Keratinocyte (primary cell): ENCODE measurements at regions not wholly inside any gene's neighbourhood (a gene's known extent, or its start where the extent isn't known, plus 50 kb on each side); places are given as distances from the start of the nearest gene placed in this dataset.

Source experiments
- DNase-seq: peaks from one replicate; pipeline ENCODE4 v3.0.0-alpha.2; 2011; ENCODE audit warnings: low read depth, missing footprints, low spot score
- FAIRE-seq: peaks from 2 replicates; lab custom pipeline; 2011; peaks lifted over from hg19 to GRCh38; lab: Jason Lieb, UNC
- H2AFZ ChIP-seq: 2 replicates; pipeline ENCODE4 v1.6.0; 2012; ENCODE audit warnings: low read length, control low read depth, inconsistent platforms; ENCODE audit not compliant: control insufficient read depth
- H3K27ac ChIP-seq: 2 replicates; pipeline ENCODE4 v1.5.1; 2011; ENCODE audit warnings: low read length; ENCODE audit not compliant: control insufficient read depth, insufficient read depth
- H3K27me3 ChIP-seq: 3 replicates; pipeline ENCODE4 v1.6.0; 2011; ENCODE audit warnings: low read length; ENCODE audit not compliant: control insufficient read depth, insufficient read depth; ENCODE audit errors: extremely low read depth
- H3K36me3 ChIP-seq, 2 experiments: 2 replicates in 1 of 2; 3 replicates in 1 of 2; pipeline ENCODE4 v1.5.1; 2011; ENCODE audit warnings: low read length in 2 of 2, mild to moderate bottlenecking in 1 of 2; ENCODE audit not compliant: control insufficient read depth in 2 of 2, insufficient read depth in 2 of 2; ENCODE audit errors: extremely low read depth in 1 of 2
- H3K4me1 ChIP-seq: 3 replicates; pipeline ENCODE4 v1.5.1; 2011; ENCODE audit warnings: low read length; ENCODE audit not compliant: control insufficient read depth, insufficient read depth; ENCODE audit errors: extremely low read depth
- H3K4me2 ChIP-seq: 3 replicates; pipeline ENCODE4 v1.6.0; 2011; ENCODE audit warnings: low read depth, low read length; ENCODE audit not compliant: control insufficient read depth, insufficient read depth; ENCODE audit errors: extremely low read depth
- H3K4me3 ChIP-seq, 3 experiments: fragments of 200-600 bp in 1 of 3; sonication (generic) in 1 of 3; 2 replicates in 2 of 3; 3 replicates in 1 of 3; pipeline ENCODE4 v1.5.1; 2011 to 2016; ENCODE audit warnings: low read length in 3 of 3, mild to moderate bottlenecking in 3 of 3, control low read depth in 2 of 3, inconsistent platforms in 1 of 3, low read depth in 1 of 3, mixed read lengths in 1 of 3, mixed run types in 1 of 3, moderate library complexity in 1 of 3; ENCODE audit not compliant: control insufficient read depth in 2 of 3, insufficient read depth in 2 of 3; ENCODE audit errors: extremely low read depth in 1 of 3
- H3K79me2 ChIP-seq: 2 replicates; pipeline ENCODE4 v1.6.0; 2012; ENCODE audit warnings: low read length; ENCODE audit not compliant: control insufficient read depth, insufficient read depth
- H3K9ac ChIP-seq: 3 replicates; pipeline ENCODE4 v1.6.0; 2011; ENCODE audit warnings: low read length; ENCODE audit not compliant: control insufficient read depth, insufficient read depth; ENCODE audit errors: extremely low read depth
- H3K9me1 ChIP-seq: 3 replicates; pipeline ENCODE4 v1.6.0; 2011; ENCODE audit warnings: low read length; ENCODE audit not compliant: control insufficient read depth, insufficient read depth; ENCODE audit errors: extremely low read depth
- H3K9me3 ChIP-seq: 2 replicates; pipeline ENCODE4 v1.5.1; 2012; ENCODE audit warnings: low read depth, low read length; ENCODE audit not compliant: control insufficient read depth
- H4K20me1 ChIP-seq: 3 replicates; pipeline ENCODE4 v1.6.0; 2011; ENCODE audit warnings: low read length; ENCODE audit not compliant: control insufficient read depth, insufficient read depth; ENCODE audit errors: extremely low read depth
- CTCF ChIP-seq, 3 experiments: IDR thresholded peaks in 1 of 3; conservative IDR thresholded peaks in 1 of 3; optimal IDR thresholded peaks in 1 of 3; 2 replicates in 2 of 3; 3 replicates in 1 of 3; pipeline versions ENCODE3 to v1.5.1; 2011; ENCODE audit warnings: low read length in 3 of 3, mild to moderate bottlenecking in 3 of 3, moderate library complexity in 2 of 3, control low read depth in 1 of 3, inconsistent platforms in 1 of 3; ENCODE audit not compliant: insufficient read depth in 2 of 3; ENCODE audit errors: extremely low read depth in 1 of 3
- EZH2 ChIP-seq: IDR thresholded peaks from one replicate; pipeline ENCODE4 v1.6.1; 2012; ENCODE audit warnings: inconsistent platforms, mild to moderate bottlenecking, low read length, moderate library complexity
- dilution Hi-C: fragments of 300-500 bp; cut with MboI; formaldehyde crosslinking; loops from one replicate; pipeline ENCODE4 v1.7.0; 2020; ENCODE audit warnings: low sequenced_read_pairs; ENCODE audit not compliant: extremely low pct_ligation_motif_present

GRCh38 chr4:180861651-180862050 is 1381.6 kb upstream of the TENM3 start:
- dilution Hi-C loops: no loop called here
- no peaks in the 10 kb centered on the region for H3K79me2 ChIP-seq
- H3K9me1 ChIP-seq: no peaks in the 10 kb centered on the region
- DNase-seq (no peak), FAIRE-seq (no peak)
- H3K4me1 ChIP-seq: no peaks in the 10 kb centered on the region
- H3K9ac ChIP-seq: no peak overlapping the region
- H4K20me1 ChIP-seq: no peaks in the 10 kb centered on the region
- H3K4me3 ChIP-seq: no peak overlapping the region
- H3K4me2 ChIP-seq: no peak overlapping the region
- H3K27ac ChIP-seq: no peak overlapping the region
- TF ChIP-seq CTCF (optimal IDR thresholded peaks at IDR 0.05 in 1 of 3, IDR thresholded peaks at IDR 0.05 in 1 of 3, conservative IDR thresholded peaks at IDR 0.05 in 1 of 3; ENCODE audit: extremely low read depth in 1 of 3, insufficient read depth in 2 of 3, low read length in 3 of 3) (no peak), EZH2 (no peak)
- H2AFZ ChIP-seq: no peak overlapping the region
- H3K9me3 ChIP-seq: no peaks in the 10 kb centered on the region
- no peaks in the 10 kb centered on the region for H3K27me3 ChIP-seq
- no peaks in the 10 kb centered on the region for H3K36me3 ChIP-seq

- no peak overlapping the region for H3K27ac ChIP-seq
- no peaks in the 10 kb centered on the region for H3K9me1 ChIP-seq
- FAIRE-seq: no peak
- H3K4me1 ChIP-seq: no peaks in the 10 kb centered on the region
- no peak overlapping the region for H3K9ac ChIP-seq
- H3K4me3 ChIP-seq: no peak overlapping the region
- H4K20me1 ChIP-seq: no peaks in the 10 kb centered on the region
- no peaks in the 10 kb centered on the region for H3K9me3 ChIP-seq
- H3K36me3 ChIP-seq: no peaks in the 10 kb centered on the region
- no peaks in the 10 kb centered on the region for H3K79me2 ChIP-seq
- no peak for TF ChIP-seq CTCF (optimal IDR thresholded peaks at IDR 0.05 in 1 of 3, IDR thresholded peaks at IDR 0.05 in 1 of 3, conservative IDR thresholded peaks at IDR 0.05 in 1 of 3; ENCODE audit: extremely low read depth in 1 of 3, insufficient read depth in 2 of 3, low read length in 3 of 3)
- H2AFZ ChIP-seq: no peak overlapping the region
- no peaks in the 10 kb centered on the region for H3K27me3 ChIP-seq
- no peak overlapping the region for H3K4me2 ChIP-seq
- no peak for DNase-seq
- dilution Hi-C loops: no loop called here
Observed at GRCh38 chr4:180866933-180867643, 1376.1 kb upstream of the TENM3 start.
